NB4 (cell line): ENCODE measurements at regions not wholly inside any gene's neighbourhood (a gene's known extent, or its start where the extent isn't known, plus 50 kb on each side); places are given as distances from the start of the nearest gene placed in this dataset.

ENCODE experiments used
- MYC ChIP-seq: IDR thresholded peaks from 2 replicates; pipeline ENCODE4 v1.6.1; 2011; ENCODE audit warnings: low read depth, low read length
- POLR2A ChIP-seq: IDR thresholded peaks from 2 replicates; pipeline ENCODE4 v1.6.1; 2011; ENCODE audit warnings: mild to moderate bottlenecking; ENCODE audit not compliant: insufficient read length; ENCODE audit errors: extremely low read depth
- TF ChIP-seq, protein P1 (sequence below): IDR thresholded peaks from one replicate; pipeline ENCODE4 v1.5.1; 2012; ENCODE audit warnings: low read depth, low read length
- TF ChIP-seq, protein P2 (sequence below): IDR thresholded peaks from 2 replicates; pipeline ENCODE4 v1.6.1; 2011; ENCODE audit warnings: low read depth, low read length

DNA sequence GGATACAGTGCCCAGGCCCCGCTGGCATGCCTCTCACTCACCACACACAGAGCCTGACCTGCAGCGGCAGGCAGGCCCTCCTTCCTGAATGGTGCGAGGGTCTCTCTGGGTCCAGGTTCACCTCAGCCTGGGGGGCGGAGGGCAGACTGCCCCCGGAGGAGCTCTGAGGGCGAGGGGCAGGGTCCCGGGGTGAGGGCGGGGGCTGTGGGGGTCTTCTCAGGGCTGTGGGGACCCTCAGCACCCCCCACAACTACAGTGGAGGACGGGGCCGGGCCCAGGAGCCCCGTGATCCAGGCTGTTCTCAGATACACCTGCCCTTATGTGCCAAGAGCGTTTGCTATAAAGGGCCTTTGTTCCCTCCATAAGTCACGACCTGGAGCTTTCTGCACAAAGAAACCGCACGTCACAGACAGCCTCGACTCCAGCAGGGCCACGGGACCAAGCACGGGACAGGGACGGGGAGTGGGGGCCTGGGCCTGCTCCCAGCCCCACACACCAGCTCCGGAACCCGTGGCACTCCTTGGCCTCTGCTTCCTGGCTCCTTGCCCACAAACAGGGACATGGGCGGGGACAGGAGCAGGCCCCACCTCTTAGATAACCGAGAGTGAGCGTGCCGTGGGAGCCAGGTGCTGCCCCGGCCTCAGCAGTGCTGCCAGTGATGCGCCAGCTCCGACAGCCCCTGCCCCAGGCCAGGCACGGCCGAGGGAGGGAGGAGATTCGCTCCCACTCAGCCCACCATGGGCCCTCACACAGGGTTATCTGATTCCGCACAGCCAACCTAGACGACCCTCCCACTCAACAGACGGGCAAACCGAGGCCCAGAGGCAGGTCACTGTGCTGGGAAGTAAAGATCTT lies 101.9 kb downstream of the RFLNA start:
- TF ChIP-seq, protein P1, sequence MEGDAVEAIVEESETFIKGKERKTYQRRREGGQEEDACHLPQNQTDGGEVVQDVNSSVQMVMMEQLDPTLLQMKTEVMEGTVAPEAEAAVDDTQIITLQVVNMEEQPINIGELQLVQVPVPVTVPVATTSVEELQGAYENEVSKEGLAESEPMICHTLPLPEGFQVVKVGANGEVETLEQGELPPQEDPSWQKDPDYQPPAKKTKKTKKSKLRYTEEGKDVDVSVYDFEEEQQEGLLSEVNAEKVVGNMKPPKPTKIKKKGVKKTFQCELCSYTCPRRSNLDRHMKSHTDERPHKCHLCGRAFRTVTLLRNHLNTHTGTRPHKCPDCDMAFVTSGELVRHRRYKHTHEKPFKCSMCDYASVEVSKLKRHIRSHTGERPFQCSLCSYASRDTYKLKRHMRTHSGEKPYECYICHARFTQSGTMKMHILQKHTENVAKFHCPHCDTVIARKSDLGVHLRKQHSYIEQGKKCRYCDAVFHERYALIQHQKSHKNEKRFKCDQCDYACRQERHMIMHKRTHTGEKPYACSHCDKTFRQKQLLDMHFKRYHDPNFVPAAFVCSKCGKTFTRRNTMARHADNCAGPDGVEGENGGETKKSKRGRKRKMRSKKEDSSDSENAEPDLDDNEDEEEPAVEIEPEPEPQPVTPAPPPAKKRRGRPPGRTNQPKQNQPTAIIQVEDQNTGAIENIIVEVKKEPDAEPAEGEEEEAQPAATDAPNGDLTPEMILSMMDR = no peak
- TF ChIP-seq POLR2A (no peak), MYC (no peak)
- TF ChIP-seq, protein P2, sequence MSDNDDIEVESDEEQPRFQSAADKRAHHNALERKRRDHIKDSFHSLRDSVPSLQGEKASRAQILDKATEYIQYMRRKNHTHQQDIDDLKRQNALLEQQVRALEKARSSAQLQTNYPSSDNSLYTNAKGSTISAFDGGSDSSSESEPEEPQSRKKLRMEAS = no peak
